Lower lobe of right lung (tissue), 2 donors: ENCODE measurements at regions not wholly inside any gene's neighbourhood (a gene's known extent, or its start where the extent isn't known, plus 50 kb on each side); places are given as distances from the start of the nearest gene placed in this dataset.

ENCODE experiments used
- ATAC-seq, 2 donors: fragments of 200-7000 bp; cut with Tn5 transposase; one replicate each; pipeline ENCODE4 v1.9.1; 2020 to 2022; ENCODE audit warnings: mild to moderate bottlenecking in 2 of 2, moderate library complexity in 2 of 2
- DNase-seq: peaks from one replicate; pipeline ENCODE4 v3.0.0-alpha.2; 2020
- H3K27ac ChIP-seq: fragments of 200-600 bp; one replicate; pipeline ENCODE4 v1.8.0; 2022
- H3K27me3 ChIP-seq: fragments of 200-600 bp; one replicate; pipeline ENCODE4 v1.8.0; 2022; ENCODE audit warnings: low read depth
- H3K36me3 ChIP-seq: fragments of 200-600 bp; one replicate; pipeline ENCODE4 v1.8.0; 2022; ENCODE audit warnings: mild to moderate bottlenecking
- H3K4me1 ChIP-seq: fragments of 200-600 bp; one replicate; pipeline ENCODE4 v1.8.0; 2022
- H3K4me3 ChIP-seq: fragments of 200-600 bp; one replicate; pipeline ENCODE4 v1.8.0; 2022; ENCODE audit warnings: mild to moderate bottlenecking
- H3K9me3 ChIP-seq: fragments of 200-600 bp; one replicate; pipeline ENCODE4 v1.8.0; 2022
- CTCF ChIP-seq: fragments of 200-600 bp; IDR thresholded peaks from one replicate; pipeline ENCODE4 v1.8.0; 2022; ENCODE audit warnings: antibody characterized with exemption, mild to moderate bottlenecking
- intact Hi-C: fragments of 100-400 bp; cut with DNase I; formaldehyde crosslinking; loops from one replicate; pipeline ENCODE4 v1.11.0; 2022
- donor health status: DM: no; HTN: yes; CAD: no; lungs with severe emphysema.

DNA sequence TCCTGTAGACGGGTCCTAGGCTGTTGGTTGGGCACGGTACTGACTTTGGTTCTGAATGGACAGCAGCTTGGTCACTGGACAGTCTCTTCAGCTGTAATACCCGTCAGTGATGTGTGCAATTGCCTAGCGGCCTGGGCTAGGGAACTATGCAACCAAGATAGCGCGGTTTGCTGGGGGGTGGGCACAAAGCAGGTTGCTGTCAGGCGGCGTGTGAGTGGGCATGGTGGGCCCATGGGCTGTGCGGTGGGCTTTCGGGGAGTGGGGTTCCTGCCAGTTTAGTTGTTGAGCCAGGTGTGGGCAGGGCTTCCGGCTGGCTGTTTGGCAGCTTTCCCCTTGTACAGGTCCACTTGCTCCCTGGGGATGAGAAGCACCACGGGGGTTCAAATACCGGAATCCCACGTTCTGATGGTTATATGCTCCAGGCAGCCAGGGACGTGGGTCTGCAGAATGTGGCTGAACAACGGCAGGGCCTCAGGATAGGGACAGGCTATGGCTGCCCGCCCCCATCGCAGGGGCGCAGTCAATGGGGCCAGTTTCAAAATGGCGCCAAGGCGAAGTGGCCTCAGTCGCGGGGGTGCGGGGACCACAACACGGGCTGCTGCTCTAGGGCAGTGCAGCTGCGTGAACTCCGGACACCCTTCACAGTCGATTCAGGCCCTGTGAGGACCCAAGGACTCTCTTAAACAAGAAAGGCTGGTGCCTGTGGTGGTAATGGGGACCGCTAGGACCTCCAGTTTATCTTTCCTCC, 407.5 kb upstream of the FIGN start:
- ATAC-seq (peak in 1 of 2 donors; percentile 38), DNase-seq (no peak)
- intact Hi-C loops, result no loop called here
- Histone ChIP-seq H3K27me3 (no peaks in the 10 kb centered on the region), H3K9me3 (no peaks in the 10 kb centered on the region), H3K4me1 (no peaks in the 10 kb centered on the region), H3K4me3 (no peak overlapping the region), H3K36me3 (no peaks in the 10 kb centered on the region), H3K27ac (no peak overlapping the region)
- TF ChIP-seq CTCF, result no peak

DNA sequence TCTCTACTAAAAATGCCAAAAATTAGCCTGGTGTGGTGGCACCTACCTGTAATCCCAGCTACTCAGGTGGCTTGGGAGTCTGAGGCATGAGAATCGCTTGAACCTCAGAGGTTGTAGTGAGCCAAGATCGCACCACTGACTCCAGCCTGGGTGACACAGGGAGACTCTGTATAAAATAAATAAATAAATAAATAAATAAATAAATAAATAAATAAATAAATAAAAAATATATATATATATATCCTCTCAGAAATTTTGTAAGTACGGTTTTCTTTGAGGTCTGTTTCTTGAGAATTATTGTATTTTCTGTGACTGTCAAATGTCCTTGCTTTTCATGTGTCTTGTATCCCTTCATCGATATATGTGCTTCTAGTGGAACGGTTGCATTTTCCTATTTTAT, 406.9 kb upstream of the FIGN start:
- Histone ChIP-seq H3K4me3 (no peak overlapping the region), H3K36me3 (no peaks in the 10 kb centered on the region), H3K27me3 (no peaks in the 10 kb centered on the region), H3K9me3 (no peaks in the 10 kb centered on the region), H3K27ac (no peak overlapping the region), H3K4me1 (no peaks in the 10 kb centered on the region)
- ATAC-seq, result no peak
- TF ChIP-seq CTCF, result no peak
- DNase-seq, result no peak
- intact Hi-C loops, result no loop called here

DNA sequence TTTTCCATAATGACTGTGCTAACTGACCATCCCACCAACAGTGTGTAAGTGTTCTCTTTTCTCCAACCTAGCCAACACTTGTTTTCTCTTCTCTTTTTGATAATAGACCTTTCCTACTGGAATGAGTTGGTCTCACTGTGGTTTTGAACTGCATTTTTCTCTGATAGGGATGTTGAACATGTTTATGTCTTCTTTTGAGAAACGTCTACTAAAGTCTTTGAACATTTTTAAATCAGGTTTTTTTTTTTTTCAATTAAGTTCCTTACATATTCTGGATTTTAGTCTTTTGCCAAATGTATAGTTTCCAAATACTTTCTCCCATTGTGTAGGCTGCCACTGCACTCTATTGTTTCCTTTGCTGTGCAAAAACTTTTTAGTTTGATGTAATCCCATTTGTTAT, 405.5 kb upstream of the FIGN start:
- DNase-seq (no peak), ATAC-seq (no peak)
- Histone ChIP-seq H3K9me3 (no peaks in the 10 kb centered on the region), H3K27me3 (no peaks in the 10 kb centered on the region), H3K36me3 (no peaks in the 10 kb centered on the region), H3K4me3 (no peak overlapping the region), H3K27ac (no peak overlapping the region), H3K4me1 (no peaks in the 10 kb centered on the region)
- intact Hi-C loops, result no loop called here
- no peak for TF ChIP-seq CTCF

DNA sequence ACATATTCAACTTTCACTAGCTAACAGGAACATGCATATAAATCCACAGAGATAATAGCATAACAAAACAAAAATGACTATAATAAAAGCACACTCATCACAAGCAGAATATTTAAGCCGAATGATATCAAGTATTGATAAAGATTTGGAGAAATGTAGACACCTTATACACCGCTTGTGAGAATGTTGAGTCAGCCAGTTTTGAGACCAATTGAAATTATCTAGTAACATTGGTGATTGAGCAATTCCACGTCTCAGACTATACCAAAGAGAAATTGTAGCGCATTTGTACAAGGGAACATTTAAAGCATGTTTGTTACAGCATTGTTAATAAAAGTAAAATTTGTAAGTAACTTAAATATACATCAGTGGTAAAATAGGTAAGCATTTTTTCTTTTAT, 402.9 kb upstream of the FIGN start:
- TF ChIP-seq CTCF, result no peak
- H3K27me3 ChIP-seq, result no peaks in the 10 kb centered on the region
- H3K4me3 ChIP-seq, result no peak overlapping the region
- H3K9me3 ChIP-seq, result no peaks in the 10 kb centered on the region
- intact Hi-C loops, result no loop called here
- no peak overlapping the region for H3K27ac ChIP-seq
- DNase-seq (no peak), ATAC-seq (no peak)
- no peaks in the 10 kb centered on the region for H3K4me1 ChIP-seq
- H3K36me3 ChIP-seq, result no peaks in the 10 kb centered on the region

DNA sequence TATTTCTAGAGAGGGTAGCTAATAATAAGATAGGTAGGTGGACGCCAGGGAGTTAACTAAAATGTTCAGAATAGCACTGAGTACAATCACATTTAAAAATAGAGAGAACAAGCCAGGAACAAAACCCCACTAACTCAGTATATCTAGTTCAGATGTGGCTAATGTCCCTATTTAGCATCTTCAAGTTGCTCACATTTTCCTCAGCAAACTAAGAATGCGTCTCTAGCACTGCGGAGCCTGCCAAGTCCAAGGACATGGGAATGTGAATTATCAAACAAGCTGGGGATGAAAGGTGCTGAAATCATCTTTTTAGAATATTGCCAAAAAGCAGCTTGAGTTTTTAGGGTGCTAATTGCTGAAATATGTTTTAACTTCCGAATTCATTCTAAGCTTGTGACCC, 398.5 kb upstream of the FIGN start:
- no peaks in the 10 kb centered on the region for H3K27me3 ChIP-seq
- ATAC-seq (no peak), DNase-seq (no peak)
- intact Hi-C loops, result no loop called here
- H3K4me1 ChIP-seq, result no peaks in the 10 kb centered on the region
- no peaks in the 10 kb centered on the region for H3K36me3 ChIP-seq
- no peak overlapping the region for H3K4me3 ChIP-seq
- no peak for TF ChIP-seq CTCF
- no peaks in the 10 kb centered on the region for H3K9me3 ChIP-seq
- H3K27ac ChIP-seq, result no peak overlapping the region
